ENCODE measurements at regions not wholly inside any gene's neighbourhood (a gene's known extent, or its start where the extent isn't known, plus 50 kb on each side); places are given as distances from the start of the nearest gene placed in this dataset.

DNA sequence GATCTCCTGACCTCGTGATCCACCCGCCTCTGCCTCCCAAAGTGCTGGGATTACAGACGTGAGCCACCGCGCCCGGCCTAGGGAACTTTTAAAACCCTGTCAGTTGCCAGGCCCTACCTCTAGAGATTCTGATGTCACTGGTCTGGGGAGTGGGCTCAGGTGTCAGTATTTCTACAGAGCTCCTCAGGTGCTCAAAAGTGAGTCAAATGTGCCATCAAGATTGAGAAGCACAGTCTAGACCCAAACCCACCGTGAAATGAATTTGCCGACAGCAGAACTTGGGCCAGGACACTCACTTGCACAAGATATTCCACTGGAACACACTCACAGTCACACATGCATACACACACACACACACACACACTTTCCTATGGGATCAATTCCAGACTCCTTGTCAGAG is 215.5 kb downstream of the RRAGC start:
- Histone ChIP-seq H3K4me3 (no peak overlapping the region), H3K4me1 (ENCODE audit: low read depth) (no peaks in the 10 kb centered on the region), H3K27ac (no peak overlapping the region), H3K27me3 (no peaks in the 10 kb centered on the region), H3K36me3 (no peaks in the 10 kb centered on the region), H3K9me3 (ENCODE audit: low read depth) (no peaks in the 10 kb centered on the region)
- TF ChIP-seq CTCF (IDR thresholded peaks at IDR 0.05; ENCODE audit: low read depth, low read length) = no peak
- no peak for DNase-seq (ENCODE audit: low read depth in 1 of 2, low spot score in 1 of 2)

GRCh38 chr1:38641661-38642060 is 217.9 kb downstream of the RRAGC start:
- no peaks in the 10 kb centered on the region for H3K9me3 ChIP-seq (ENCODE audit: low read depth)
- TF ChIP-seq CTCF (IDR thresholded peaks at IDR 0.05; ENCODE audit: low read depth, low read length) = no peak
- H3K36me3 ChIP-seq = no peaks in the 10 kb centered on the region
- no peak for DNase-seq (ENCODE audit: low read depth in 1 of 2, low spot score in 1 of 2)
- H3K4me1 ChIP-seq (ENCODE audit: low read depth) = no peaks in the 10 kb centered on the region
- no peak overlapping the region for H3K4me3 ChIP-seq
- H3K27ac ChIP-seq = no peak overlapping the region
- no peaks in the 10 kb centered on the region for H3K27me3 ChIP-seq

- Histone ChIP-seq H3K36me3 (no peaks in the 10 kb centered on the region), H3K4me1 (ENCODE audit: low read depth) (no peaks in the 10 kb centered on the region), H3K27me3 (no peaks in the 10 kb centered on the region), H3K9me3 (ENCODE audit: low read depth) (no peaks in the 10 kb centered on the region), H3K4me3 (no peak overlapping the region), H3K27ac (no peak overlapping the region)
- no peak for DNase-seq (ENCODE audit: low read depth in 1 of 2, low spot score in 1 of 2)
- no peak for TF ChIP-seq CTCF (IDR thresholded peaks at IDR 0.05; ENCODE audit: low read depth, low read length)
These were observed 219.2 kb downstream of the RRAGC start for GRCh38 chr1:38640371-38640770.

- Histone ChIP-seq H3K4me3 (no peak overlapping the region), H3K36me3 (no peaks in the 10 kb centered on the region), H3K27me3 (no peaks in the 10 kb centered on the region), H3K4me1 (ENCODE audit: low read depth) (no peaks in the 10 kb centered on the region), H3K9me3 (ENCODE audit: low read depth) (no peaks in the 10 kb centered on the region), H3K27ac (no peak overlapping the region)
- DNase-seq (ENCODE audit: low read depth in 1 of 2, low spot score in 1 of 2) = no peak
- no peak for TF ChIP-seq CTCF (IDR thresholded peaks at IDR 0.05; ENCODE audit: low read depth, low read length)
These were observed 231.3 kb downstream of the RRAGC start for GRCh38 chr1:38628241-38628640.

GRCh38 chr1:38625939-38626338 is 233.6 kb downstream of the RRAGC start:
- Histone ChIP-seq H3K36me3 (no peaks in the 10 kb centered on the region), H3K4me1 (ENCODE audit: low read depth) (no peaks in the 10 kb centered on the region), H3K4me3 (no peak overlapping the region), H3K27me3 (no peaks in the 10 kb centered on the region), H3K9me3 (ENCODE audit: low read depth) (no peaks in the 10 kb centered on the region), H3K27ac (no peak overlapping the region)
- no peak for TF ChIP-seq CTCF (IDR thresholded peaks at IDR 0.05; ENCODE audit: low read depth, low read length)
- no peak for DNase-seq (ENCODE audit: low read depth in 1 of 2, low spot score in 1 of 2)

Data from cardiac muscle cell (in vitro differentiated cells and primary cell).